Endothelial cell of hepatic sinusoid (primary cell): ENCODE measurements at regions not wholly inside any gene's neighbourhood (a gene's known extent, or its start where the extent isn't known, plus 50 kb on each side); places are given as distances from the start of the nearest gene placed in this dataset.

Experiments
- in situ Hi-C: cut with HindIII; loops from 2 replicates; pipeline ENCODE4 v1.10.0; 2017; ENCODE audit warnings: low sequenced_read_pairs

DNA sequence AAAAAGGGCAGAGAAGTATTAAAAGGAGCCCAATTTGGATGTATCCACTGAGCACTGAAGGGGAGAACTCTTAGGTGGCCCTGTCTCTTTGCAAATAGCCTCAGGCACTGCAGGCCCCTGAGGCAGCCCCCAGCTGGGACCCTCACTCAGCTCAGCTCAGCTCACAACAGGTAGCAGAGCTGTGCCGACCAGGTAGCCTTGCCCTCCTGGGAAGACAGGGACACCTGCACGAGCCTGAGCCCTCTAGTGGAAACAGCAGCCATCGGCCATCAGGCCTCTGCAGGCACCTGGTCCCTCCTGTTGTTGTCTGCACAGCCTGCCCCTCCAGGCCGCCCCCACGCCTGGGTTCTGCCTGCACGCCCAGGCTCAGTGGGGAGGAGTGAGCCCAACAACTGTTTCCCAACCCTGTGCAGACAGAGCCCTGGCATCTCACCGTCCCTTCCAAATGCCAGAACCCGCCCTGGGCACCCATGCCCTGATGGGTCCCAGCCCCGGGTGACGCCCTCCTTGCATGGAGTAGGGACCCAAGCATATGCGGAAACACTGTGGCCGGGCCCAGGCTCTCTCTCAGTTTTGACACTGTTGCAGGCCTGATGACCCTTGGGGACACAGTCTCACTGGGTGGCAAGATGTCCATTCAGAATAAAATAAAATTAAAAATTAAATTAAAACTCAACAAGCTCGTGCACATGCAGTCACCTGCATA is 60.0 kb upstream of the AJAP1 start:
- in situ Hi-C loops: loop anchor here (5.0 kb wide), 1 partner anchor 107 kb away; no protein-coding TSS in a partner anchor

DNA sequence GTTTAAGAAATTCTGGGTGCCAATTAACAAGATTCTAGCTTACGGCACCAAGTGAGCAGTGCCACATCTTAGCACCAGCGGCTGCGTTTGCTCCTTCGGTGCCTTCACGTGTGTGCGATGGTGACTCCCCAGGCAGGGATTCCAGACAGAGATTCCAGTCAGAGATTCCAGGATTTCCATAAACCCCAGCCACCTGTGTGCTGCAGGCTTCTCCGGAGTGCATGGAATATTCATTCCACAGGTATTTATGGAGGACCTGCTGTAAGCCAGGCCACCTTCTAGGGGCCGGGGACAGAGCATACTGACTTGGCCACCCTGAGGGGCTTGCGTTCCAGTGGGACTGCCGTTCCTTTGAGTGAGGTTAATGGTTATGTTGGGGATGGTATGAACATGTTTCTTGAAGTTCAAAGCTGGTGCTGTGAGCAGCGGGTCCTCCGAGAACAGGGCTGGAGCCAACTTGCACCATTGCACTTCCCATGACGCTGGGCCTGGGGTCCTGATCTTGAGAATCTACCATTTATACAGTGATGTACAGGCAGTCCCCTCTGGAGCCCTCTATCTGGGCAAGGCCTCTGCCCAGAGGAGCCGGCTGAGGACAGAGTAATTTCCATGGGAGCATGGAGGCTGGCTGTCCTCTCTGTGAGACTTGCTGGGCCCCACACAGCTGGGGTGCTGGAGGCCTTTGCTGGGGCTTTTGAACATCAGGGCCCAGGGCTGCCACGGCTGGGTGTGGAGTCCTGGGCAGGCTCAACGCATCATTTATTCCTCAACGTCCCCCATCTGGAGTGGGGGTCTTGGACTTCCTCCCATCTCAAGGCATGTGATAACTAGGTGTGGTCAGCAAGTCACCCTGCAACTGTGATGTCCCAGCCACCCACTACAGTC is 58.8 kb upstream of the AJAP1 start:
- in situ Hi-C loops: no loop called here

DNA sequence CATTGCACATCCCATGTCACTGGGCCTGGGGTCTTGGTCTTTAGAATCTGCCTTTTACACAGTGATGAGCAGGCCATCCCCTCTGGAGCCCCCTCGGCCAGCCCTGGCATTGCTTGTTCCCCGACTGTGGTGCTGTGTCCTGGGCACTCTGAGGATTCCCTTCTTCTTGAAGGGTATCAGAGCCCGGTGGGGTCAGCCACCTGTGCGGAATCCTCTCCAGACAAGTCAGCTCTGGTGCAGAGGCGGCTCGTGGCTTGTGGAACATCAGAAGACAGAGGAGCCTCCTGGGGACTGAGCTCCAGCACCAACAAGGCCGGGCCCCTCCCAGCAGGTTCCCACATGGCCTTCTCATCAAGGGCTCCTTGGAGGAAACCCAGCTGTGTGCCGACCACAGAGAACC is 57.9 kb upstream of the AJAP1 start:
- in situ Hi-C loops: no loop called here

DNA sequence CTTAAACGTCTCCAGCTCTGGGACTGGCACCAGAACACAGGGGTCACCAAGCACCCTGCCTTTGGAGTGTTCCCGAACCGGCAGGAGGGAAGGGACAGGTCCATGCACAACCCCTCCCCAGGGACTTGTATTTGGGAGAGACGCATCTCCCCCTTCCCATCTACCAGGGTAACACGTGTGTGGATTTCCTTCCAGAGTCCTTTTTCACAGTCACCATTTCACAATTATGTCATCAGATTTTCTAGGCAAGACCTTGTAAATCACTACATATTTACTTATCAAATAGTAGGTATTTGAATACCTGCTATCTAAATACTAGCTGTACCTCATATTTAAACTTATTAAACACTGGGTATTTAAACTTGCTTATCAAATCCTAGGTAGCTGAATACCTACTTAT is 57.4 kb upstream of the AJAP1 start:
- in situ Hi-C loops: no loop called here

DNA sequence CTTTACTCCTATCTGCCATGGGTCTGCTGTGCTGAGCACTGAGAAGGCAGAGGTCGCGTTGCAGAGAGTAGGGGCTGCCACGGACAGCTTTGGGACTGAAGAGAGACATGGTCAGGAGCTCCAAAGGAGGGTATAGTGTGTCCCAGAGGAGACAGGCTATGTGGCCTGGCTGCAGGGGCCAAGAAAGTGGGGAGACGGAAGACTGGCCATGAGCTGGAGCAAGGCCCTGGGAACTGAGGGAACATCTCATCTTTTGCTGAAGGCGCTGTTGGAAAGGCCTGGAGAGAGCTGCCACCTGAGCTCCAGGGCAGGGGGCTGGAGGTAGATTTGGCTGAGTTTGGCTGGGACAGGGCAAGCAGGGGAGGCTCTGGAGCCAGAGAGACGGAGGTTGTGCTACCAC is 55.8 kb upstream of the AJAP1 start:
- in situ Hi-C loops: no loop called here

DNA sequence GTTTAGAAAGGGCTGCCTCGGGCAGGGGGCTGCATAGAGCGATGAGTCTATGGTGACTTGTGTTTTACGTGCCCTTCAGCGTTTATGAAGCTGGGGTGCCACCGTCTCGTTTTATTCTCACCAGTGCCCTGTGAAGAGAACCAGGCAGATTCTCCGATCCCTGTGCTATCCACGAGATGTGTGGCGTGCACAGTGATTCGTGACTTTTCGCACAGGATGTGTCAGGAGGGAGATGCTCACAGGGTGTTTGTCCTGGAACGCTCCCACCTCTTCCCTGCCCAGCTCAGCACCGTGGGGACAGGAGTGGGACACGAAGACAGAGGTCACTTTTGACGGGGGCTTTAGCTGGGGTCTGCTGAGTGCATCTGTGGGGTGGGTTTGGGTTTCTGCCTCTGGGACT is 54.9 kb upstream of the AJAP1 start:
- in situ Hi-C loops: no loop called here

DNA sequence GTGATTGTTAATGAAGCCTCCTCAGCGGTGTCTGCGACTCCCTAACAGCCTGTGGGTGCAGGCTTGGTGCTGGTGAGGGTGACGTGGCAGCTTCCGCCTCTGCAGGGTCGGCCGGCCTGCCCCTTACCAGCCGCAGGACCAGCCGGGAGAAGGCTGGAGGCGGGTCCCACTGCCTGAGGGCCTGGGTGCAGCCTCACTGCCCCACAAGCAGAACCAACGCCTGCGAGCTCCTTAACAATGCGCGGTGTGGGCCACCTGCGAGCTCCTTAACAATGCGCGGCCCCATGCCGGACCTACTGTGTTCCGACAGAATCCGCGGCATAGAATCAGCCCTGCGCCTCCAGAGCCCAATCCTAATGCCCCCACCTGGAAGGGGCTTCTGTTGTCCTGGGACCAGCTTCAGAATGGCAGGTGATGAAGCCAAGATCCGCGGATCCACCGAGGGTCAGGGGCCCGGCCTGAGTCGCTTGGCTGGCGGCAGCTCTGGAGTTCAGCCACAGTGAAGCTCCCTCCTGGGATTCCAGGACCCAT is 54.4 kb upstream of the AJAP1 start:
- in situ Hi-C loops: no loop called here

DNA sequence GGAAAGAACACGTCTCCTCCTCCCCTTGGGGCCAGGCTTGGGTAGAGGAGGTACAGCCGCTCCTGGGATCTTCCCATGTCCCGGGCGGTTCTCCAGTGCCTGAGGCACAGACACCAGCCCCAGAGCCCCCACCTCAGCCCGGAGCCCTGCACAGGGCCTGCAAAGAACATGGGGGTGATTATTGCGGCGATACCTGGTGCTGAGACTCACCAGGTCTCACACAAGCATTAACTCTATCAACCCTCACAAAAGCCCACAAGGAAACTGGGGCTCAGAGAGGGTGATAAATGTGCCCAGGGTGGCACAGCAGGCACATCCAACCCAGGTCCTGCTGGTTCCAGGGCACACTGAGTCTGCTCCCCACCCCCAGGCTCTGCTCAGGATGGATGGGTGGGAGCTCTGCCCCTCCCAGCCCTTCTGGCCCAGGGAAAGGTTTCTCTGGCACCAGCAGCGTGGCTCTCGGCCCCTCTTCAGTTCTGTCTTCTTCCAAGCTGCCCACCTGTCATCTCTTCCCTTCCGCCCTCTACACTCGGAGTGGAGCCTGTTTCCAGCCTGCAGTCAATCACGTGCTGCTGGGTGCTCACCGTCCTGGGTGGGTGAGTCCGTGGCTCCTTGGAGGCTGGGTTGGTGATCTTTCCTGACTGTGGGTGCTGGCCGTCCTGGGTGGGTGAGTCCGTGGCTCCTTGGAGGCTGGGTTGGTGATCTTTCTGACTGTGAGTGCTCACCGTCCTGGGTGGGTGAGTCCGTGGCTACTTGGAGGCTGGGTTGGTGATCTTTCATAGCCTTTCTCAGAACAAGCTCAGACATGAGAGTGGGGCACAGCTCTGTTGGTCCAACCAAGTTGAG is 53.6 kb upstream of the AJAP1 start:
- in situ Hi-C loops: no loop called here

DNA sequence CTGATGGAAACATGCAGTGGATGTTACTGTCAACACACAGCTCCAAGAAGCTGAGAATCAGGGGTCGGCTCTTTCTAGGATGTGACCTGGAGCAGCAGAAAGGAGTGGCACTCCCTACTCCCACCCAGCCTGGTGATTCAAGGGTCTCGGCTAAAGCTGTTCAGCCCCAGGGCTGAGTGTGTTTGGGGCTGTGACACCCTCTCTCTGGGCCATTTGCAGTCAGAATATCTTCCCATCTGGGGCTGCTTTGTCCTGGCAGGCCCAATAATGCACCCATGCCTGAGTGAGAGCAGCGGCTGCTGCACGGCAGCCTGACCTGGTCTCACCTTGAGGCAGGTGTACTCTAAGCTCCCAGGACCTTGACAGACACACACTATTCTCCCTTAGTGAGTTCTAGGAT is 52.5 kb upstream of the AJAP1 start:
- in situ Hi-C loops: no loop called here

DNA sequence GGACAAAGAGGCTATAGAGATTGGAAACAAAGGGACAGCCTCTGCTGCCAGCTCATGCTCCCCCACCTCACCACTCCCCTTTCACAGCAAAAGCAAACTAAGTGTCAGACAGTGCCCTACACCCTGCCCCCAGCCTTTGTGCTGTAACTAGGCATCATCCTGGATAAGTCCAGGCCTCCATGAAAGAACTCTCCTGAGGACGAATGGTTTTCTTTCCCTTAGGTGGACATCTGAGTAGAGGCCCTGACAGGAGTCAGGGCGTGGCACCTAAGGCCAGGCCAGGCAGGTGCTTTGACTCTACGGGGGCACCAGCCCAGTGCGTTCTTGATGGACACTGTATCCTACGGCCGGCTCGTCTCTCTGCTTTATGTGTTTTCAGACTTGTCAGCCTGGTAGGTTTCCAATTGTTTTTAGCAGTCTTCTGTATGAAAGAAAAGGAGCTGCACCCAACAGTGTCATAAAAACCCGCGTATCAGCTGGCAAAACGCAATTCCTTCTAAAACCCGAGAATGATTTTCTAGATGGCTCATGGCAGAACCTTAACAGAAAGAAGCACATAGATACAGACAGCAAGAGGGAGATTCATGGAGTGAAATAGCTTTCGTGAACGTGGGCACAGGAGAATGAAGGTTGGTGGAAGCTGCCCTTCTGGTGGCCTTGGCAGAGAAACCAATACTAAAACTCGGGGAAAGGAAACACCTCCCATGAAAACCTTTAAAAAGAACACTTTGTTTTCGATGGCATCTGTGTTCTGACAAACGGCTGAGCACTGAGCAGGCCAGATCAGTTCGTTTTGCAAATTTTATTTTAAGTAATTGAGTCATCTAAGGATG is 51.7 kb upstream of the AJAP1 start:
- in situ Hi-C loops: no loop called here

DNA sequence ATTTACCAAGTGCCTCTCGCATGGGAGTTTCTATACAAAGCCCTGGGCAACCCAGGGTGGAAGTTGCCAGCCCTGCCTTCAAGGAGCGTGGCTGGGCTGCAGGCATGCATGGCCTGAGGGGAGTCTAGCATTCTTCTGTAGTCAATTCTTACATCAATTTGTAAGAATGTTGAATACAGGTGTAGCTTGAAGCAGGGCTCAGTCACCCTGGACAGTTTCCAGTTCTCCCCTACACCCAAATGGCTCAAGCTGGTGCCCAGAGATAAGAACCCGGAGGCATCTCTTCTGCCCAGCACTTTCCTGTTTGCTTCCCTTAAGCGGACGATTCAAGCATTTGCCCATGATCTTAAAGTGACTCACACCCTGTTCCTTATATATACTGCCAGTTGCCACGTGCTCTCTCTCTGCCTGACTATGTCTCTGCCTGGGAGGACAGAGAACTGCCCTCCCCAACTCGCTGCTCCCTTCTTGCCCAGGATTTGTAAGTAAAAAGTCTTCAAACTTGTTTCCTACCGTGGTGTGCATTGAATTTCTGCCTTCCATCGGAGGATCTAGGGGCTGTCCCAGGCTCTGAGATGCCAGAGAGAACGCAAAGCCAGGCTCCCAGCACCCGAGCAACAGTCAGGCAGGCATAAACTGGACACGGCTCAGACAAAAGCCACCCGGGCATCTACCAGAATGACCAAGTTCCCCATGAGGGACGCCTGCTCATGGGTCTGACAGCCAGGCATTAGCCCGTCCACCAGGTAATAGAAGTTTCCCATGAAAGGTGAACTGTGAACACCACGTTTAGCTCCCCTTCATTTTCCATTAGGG is 50.9 kb upstream of the AJAP1 start:
- in situ Hi-C loops: no loop called here
